ENCODE measurements at regions not wholly inside any gene's neighbourhood (a gene's known extent, or its start where the extent isn't known, plus 50 kb on each side); places are given as distances from the start of the nearest gene placed in this dataset.
"Not testable (repeated sequence)": the region's sequence is repeated elsewhere in the genome, so short reads cannot be mapped to it uniquely, and the experiment has no call there.

DNA sequence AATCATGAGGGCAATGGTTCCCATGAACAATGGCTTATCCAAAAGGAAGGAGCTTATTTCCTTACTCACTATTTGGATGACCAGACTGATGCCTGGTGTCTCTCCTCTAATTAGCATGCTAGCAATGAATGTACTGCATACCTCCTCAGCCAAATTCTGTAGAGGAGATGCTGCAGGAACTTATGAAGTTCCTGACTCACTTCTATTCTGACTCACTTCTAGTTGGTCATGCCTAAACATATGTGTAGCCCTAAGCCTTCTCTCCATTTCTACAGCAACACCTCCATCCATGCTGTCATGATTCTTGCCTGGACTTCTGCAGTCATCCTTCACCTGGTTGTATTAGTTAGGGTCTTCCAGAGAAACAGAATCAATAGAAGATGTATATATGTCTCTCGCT is 59.9 kb upstream of the MRPS9 start:
- no peak for DNase-seq

DNA sequence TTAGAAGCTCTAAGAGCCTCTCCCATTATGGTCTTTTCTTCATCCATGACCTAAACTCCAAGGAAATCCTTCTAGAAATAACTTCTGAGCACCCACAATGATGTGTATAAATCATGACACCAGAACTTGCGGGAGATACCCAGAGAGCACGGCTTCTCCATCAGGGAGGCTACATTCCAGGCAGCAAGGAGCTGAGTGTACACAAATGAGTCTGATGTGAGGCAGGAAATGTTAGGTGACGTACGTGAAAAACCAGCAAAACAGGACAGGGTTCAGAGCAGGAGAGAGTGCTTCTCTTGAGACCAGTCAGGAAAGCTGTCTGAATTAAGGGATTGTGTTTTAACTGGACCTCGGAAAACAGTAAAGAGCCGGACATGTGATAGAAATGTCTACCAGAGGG is 58.1 kb upstream of the MRPS9 start:
- not testable (repeated sequence) for DNase-seq

DNA sequence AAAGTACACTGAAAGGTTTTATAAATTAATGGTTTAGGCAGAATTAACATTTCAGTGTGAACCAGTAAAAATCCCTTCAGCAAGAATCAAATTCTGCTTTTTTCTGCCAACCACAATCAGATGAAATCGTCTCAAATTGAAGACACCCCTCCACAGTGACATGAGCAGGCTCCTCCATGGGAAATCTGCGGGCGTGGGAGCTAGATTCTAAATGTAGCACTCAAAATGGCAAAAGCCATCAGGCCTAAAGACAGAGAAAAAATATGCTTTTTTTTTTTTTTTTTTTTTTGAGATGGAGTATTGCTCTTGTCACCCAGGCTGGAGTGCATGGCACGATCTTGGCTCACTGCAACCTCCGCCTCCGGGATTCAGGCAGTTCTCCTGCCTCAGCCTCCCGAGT is 55.8 kb upstream of the MRPS9 start:
- no peak for DNase-seq

All from activated gamma-delta T cell treated with Interleukin-2 at 50 U/mL for 16 hours (primary cell).